Fibroblast of lung (primary cell): ENCODE measurements at regions not wholly inside any gene's neighbourhood (a gene's known extent, or its start where the extent isn't known, plus 50 kb on each side); places are given as distances from the start of the nearest gene placed in this dataset.

ENCODE experiments used
- DNase-seq, 2 donors: peaks; one replicate each; pipeline versions ENCODE4 v3.0.0 to v3.0.0-alpha.2; 2010; ENCODE audit warnings: low read depth in 2 of 2
- H2AFZ ChIP-seq: 2 replicates; pipeline ENCODE4 v1.5.1; 2012; ENCODE audit warnings: low read length, control low read depth, inconsistent platforms
- H3K27ac ChIP-seq: 2 replicates; pipeline ENCODE4 v1.5.1; 2011; ENCODE audit warnings: low read length, control low read depth; ENCODE audit not compliant: insufficient read depth
- H3K27me3 ChIP-seq: 2 replicates; pipeline ENCODE4 v1.5.1; 2011; ENCODE audit warnings: mild to moderate bottlenecking, low read length; ENCODE audit not compliant: control insufficient read depth, insufficient read depth
- H3K36me3 ChIP-seq: 2 replicates; pipeline ENCODE4 v1.5.1; 2011; ENCODE audit warnings: low read length; ENCODE audit not compliant: control insufficient read depth, insufficient read depth
- H3K4me1 ChIP-seq: 2 replicates; pipeline ENCODE4 v1.5.1; 2011; ENCODE audit warnings: low read length; ENCODE audit not compliant: control insufficient read depth, insufficient read depth; ENCODE audit errors: extremely low read depth
- H3K4me2 ChIP-seq: 2 replicates; pipeline ENCODE4 v1.5.1; 2011; ENCODE audit warnings: low read length, control low read depth; ENCODE audit not compliant: insufficient read depth; ENCODE audit errors: extremely low read depth
- H3K4me3 ChIP-seq, 4 experiments: fragments of 200-600 bp in 1 of 4; sonication (generic) in 1 of 4; replicated peaks in 1 of 4; 2 replicates each; pipeline ENCODE4 v1.5.1; 2011 to 2016; ENCODE audit warnings: low read length in 4 of 4, low read depth in 3 of 4, mild to moderate bottlenecking in 3 of 4, control low read depth in 2 of 4, inconsistent platforms in 1 of 4, mixed read lengths in 1 of 4; ENCODE audit not compliant: insufficient read depth in 1 of 4; ENCODE audit errors: control extremely low read depth in 1 of 4
- H3K79me2 ChIP-seq: 2 replicates; pipeline ENCODE4 v1.5.1; 2012; ENCODE audit warnings: mild to moderate bottlenecking, low read length, inconsistent platforms; ENCODE audit not compliant: control insufficient read depth, insufficient read depth
- H3K9ac ChIP-seq: 2 replicates; pipeline ENCODE4 v1.5.1; 2011; ENCODE audit warnings: mild to moderate bottlenecking, low read length, control low read depth; ENCODE audit not compliant: insufficient read depth
- H3K9me3 ChIP-seq: 2 replicates; pipeline ENCODE4 v1.5.1; 2012; ENCODE audit warnings: low read depth, low read length; ENCODE audit not compliant: control insufficient read depth, insufficient read depth
- H4K20me1 ChIP-seq: 2 replicates; pipeline ENCODE4 v1.5.1; 2011; ENCODE audit warnings: low read length; ENCODE audit not compliant: control insufficient read depth, insufficient read depth; ENCODE audit errors: extremely low read depth
- CTCF ChIP-seq, 2 donors: IDR thresholded peaks in 1 of 2; conservative IDR thresholded peaks in 1 of 2; 1 replicate in 1 of 2; 2 replicates in 1 of 2; pipeline ENCODE4 v1.5.1; 2011 to 2012; ENCODE audit warnings: low read length in 2 of 2, control low read depth in 1 of 2, inconsistent platforms in 1 of 2, low read depth in 1 of 2, mild to moderate bottlenecking in 1 of 2
- EZH2 ChIP-seq: IDR thresholded peaks from 2 replicates; pipeline ENCODE4 v1.5.1; 2012; ENCODE audit warnings: low read length, control low read depth, mild to moderate bottlenecking; ENCODE audit errors: missing control alignments

- H3K4me1 ChIP-seq: no peaks in the 10 kb centered on the region
- no peak overlapping the region for H3K27ac ChIP-seq
- H3K36me3 ChIP-seq: no peaks in the 10 kb centered on the region
- H3K9me3 ChIP-seq: no peaks in the 10 kb centered on the region
- H2AFZ ChIP-seq: no peak overlapping the region
- no peak overlapping the region for H3K9ac ChIP-seq
- no peak overlapping the region for H3K4me2 ChIP-seq
- H3K4me3 ChIP-seq: no peak overlapping the region
- peak in 1 of 2 donors; percentile 54 for DNase-seq
- H4K20me1 ChIP-seq: no peaks in the 10 kb centered on the region
- H3K79me2 ChIP-seq: no peaks in the 10 kb centered on the region
- H3K27me3 ChIP-seq: no peaks in the 10 kb centered on the region
- TF ChIP-seq EZH2 (no peak), CTCF (conservative IDR thresholded peaks at IDR 0.05 in 1 of 2, IDR thresholded peaks at IDR 0.05 in 1 of 2; ENCODE audit: low read depth in 1 of 2, low read length in 2 of 2) (no peak)
Observed at GRCh38 chr9:115520646-115521045, 402.7 kb upstream of the TNC start.

GRCh38 chr9:115522912-115523311, 405.0 kb upstream of the TNC start:
- H3K9me3 ChIP-seq: no peaks in the 10 kb centered on the region
- no peak for DNase-seq

GRCh38 chr9:115524453-115525059, 406.6 kb upstream of the TNC start:
- TF ChIP-seq EZH2 (no peak), CTCF (conservative IDR thresholded peaks at IDR 0.05 in 1 of 2, IDR thresholded peaks at IDR 0.05 in 1 of 2; ENCODE audit: low read depth in 1 of 2, low read length in 2 of 2) (peak; percentile 85 to 88)
- Histone ChIP-seq H3K36me3 (no peaks in the 10 kb centered on the region), H3K27ac (no peak overlapping the region), H3K4me2 (peak overlapping the region; percentile 48), H4K20me1 (no peaks in the 10 kb centered on the region), H3K4me3 (peak overlapping the region in 1 of 4 experiments; percentile 33), H3K4me1 (no peaks in the 10 kb centered on the region), H3K27me3 (no peaks in the 10 kb centered on the region), H3K9me3 (no peaks in the 10 kb centered on the region), H3K79me2 (no peaks in the 10 kb centered on the region), H2AFZ (no peak overlapping the region), H3K9ac (no peak overlapping the region)
- DNase-seq: peak; percentile 73 to 80

More at GRCh38 chr9:115522912-115523311, 405.0 kb upstream of the TNC start:
- no peak overlapping the region for H3K27ac ChIP-seq
- H3K36me3 ChIP-seq: no peaks in the 10 kb centered on the region
- H3K4me3 ChIP-seq: no peak overlapping the region
- H3K4me1 ChIP-seq: no peaks in the 10 kb centered on the region
- no peak overlapping the region for H3K4me2 ChIP-seq
- no peaks in the 10 kb centered on the region for H3K79me2 ChIP-seq
- TF ChIP-seq EZH2 (no peak), CTCF (conservative IDR thresholded peaks at IDR 0.05 in 1 of 2, IDR thresholded peaks at IDR 0.05 in 1 of 2; ENCODE audit: low read depth in 1 of 2, low read length in 2 of 2) (no peak)
- H3K9ac ChIP-seq: no peak overlapping the region
- no peaks in the 10 kb centered on the region for H4K20me1 ChIP-seq
- H2AFZ ChIP-seq: no peak overlapping the region
- no peaks in the 10 kb centered on the region for H3K27me3 ChIP-seq
